ENCODE measurements at regions not wholly inside any gene's neighbourhood (a gene's known extent, or its start where the extent isn't known, plus 50 kb on each side); places are given as distances from the start of the nearest gene placed in this dataset.

GRCh38 chr11:107272561-107272960, 185.1 kb downstream of the CWF19L2 start:
- CTCF ChIA-PET, result no interaction called here
- Mint-ChIP-seq H3K27me3 (ENCODE audit: insufficient read depth, unreplicated experiment) (peaks cover 4% of the 10 kb centered on the region), H3K36me3 (ENCODE audit: insufficient read depth, unreplicated experiment) (no peaks in the 10 kb centered on the region), H3K4me1 (ENCODE audit: low read depth, unreplicated experiment) (no peaks in the 10 kb centered on the region), H3K4me3 (ENCODE audit: unreplicated experiment) (no peak overlapping the region), H3K9me3 (ENCODE audit: unreplicated experiment) (no peaks in the 10 kb centered on the region), H3K27ac (ENCODE audit: unreplicated experiment) (no peak overlapping the region)
- Histone ChIP-seq H3K4me1 (no peaks in the 10 kb centered on the region), H3K27me3 (replicated peaks; ENCODE audit: control insufficient read depth, insufficient read depth, low read length) (no peaks in the 10 kb centered on the region), H3K9me3 (no peaks in the 10 kb centered on the region), H3K4me3 (ENCODE audit: low read depth, low read length) (no peak overlapping the region), H3K36me3 (ENCODE audit: control insufficient read depth, insufficient read depth, low read length) (no peaks in the 10 kb centered on the region)
- intact Hi-C loops (cut with micrococcal nuclease; ENCODE audit: unreplicated experiment), result no loop called here
- TF ChIP-seq CTCF (IDR thresholded peaks at IDR 0.05; ENCODE audit: insufficient read depth in 1 of 2, low read depth in 1 of 2, low read length in 1 of 2, severe bottlenecking in 1 of 2, unreplicated experiment in 1 of 2), result no peak
- no TSS peak for BruUV-seq (replicated peaks)
- no peak for DNase-seq
- POLR2A ChIA-PET, result no interaction called here

- H3K4me1 Mint-ChIP-seq (ENCODE audit: low read depth, unreplicated experiment), result no peaks in the 10 kb centered on the region
- CTCF ChIA-PET, result no interaction called here
- H3K27me3 ChIP-seq (replicated peaks; ENCODE audit: control insufficient read depth, insufficient read depth, low read length), result no peaks in the 10 kb centered on the region; the same call in 1 of the 2 replicates
- intact Hi-C loops (cut with micrococcal nuclease; ENCODE audit: unreplicated experiment), result no loop called here
- no peak overlapping the region for H3K4me3 ChIP-seq (ENCODE audit: low read depth, low read length)
- no peaks in the 10 kb centered on the region for H3K9me3 ChIP-seq
- TF ChIP-seq CTCF (IDR thresholded peaks at IDR 0.05; ENCODE audit: insufficient read depth in 1 of 2, low read depth in 1 of 2, low read length in 1 of 2, severe bottlenecking in 1 of 2, unreplicated experiment in 1 of 2), result no peak
- no peak overlapping the region for H3K27ac Mint-ChIP-seq (ENCODE audit: unreplicated experiment)
- no peaks in the 10 kb centered on the region for H3K36me3 Mint-ChIP-seq (ENCODE audit: insufficient read depth, unreplicated experiment)
- peaks cover 4% of the 10 kb centered on the region for H3K27me3 Mint-ChIP-seq (ENCODE audit: insufficient read depth, unreplicated experiment)
- H3K4me1 ChIP-seq, result no peaks in the 10 kb centered on the region
- POLR2A ChIA-PET, result no interaction called here
- no peaks in the 10 kb centered on the region for H3K9me3 Mint-ChIP-seq (ENCODE audit: unreplicated experiment)
- no peak for DNase-seq
- H3K4me3 Mint-ChIP-seq (ENCODE audit: unreplicated experiment), result no peak overlapping the region
- BruUV-seq (replicated peaks), result no TSS peak
- no peaks in the 10 kb centered on the region for H3K36me3 ChIP-seq (ENCODE audit: control insufficient read depth, insufficient read depth, low read length)
Measured at GRCh38 chr11:107271425-107271824, 186.2 kb downstream of the CWF19L2 start.

- H3K4me1 ChIP-seq, result no peaks in the 10 kb centered on the region
- intact Hi-C loops (cut with micrococcal nuclease; ENCODE audit: unreplicated experiment), result no loop called here
- TF ChIP-seq CTCF (IDR thresholded peaks at IDR 0.05; ENCODE audit: insufficient read depth in 1 of 2, low read depth in 1 of 2, low read length in 1 of 2, severe bottlenecking in 1 of 2, unreplicated experiment in 1 of 2), result no peak
- ChIA-PET POLR2A (no interaction called here), CTCF (no interaction called here)
- no peaks in the 10 kb centered on the region for H3K4me1 Mint-ChIP-seq (ENCODE audit: low read depth, unreplicated experiment)
- H3K27me3 ChIP-seq (replicated peaks; ENCODE audit: control insufficient read depth, insufficient read depth, low read length), result no peaks in the 10 kb centered on the region; the same call in 1 of the 2 replicates
- H3K36me3 ChIP-seq (ENCODE audit: control insufficient read depth, insufficient read depth, low read length), result no peaks in the 10 kb centered on the region
- no peaks in the 10 kb centered on the region for H3K9me3 Mint-ChIP-seq (ENCODE audit: unreplicated experiment)
- H3K27me3 Mint-ChIP-seq (ENCODE audit: insufficient read depth, unreplicated experiment), result peaks cover 4% of the 10 kb centered on the region
- BruUV-seq (replicated peaks), result no TSS peak
- H3K4me3 Mint-ChIP-seq (ENCODE audit: unreplicated experiment), result no peak overlapping the region
- no peak for DNase-seq
- no peak overlapping the region for H3K4me3 ChIP-seq (ENCODE audit: low read depth, low read length)
- no peaks in the 10 kb centered on the region for H3K9me3 ChIP-seq
- no peaks in the 10 kb centered on the region for H3K36me3 Mint-ChIP-seq (ENCODE audit: insufficient read depth, unreplicated experiment)
- H3K27ac Mint-ChIP-seq (ENCODE audit: unreplicated experiment), result no peak overlapping the region
Measured at GRCh38 chr11:107268977-107269376, 188.6 kb downstream of the CWF19L2 start.

Measured in Caco-2 (cell line).